ENCODE measurements at regions not wholly inside any gene's neighbourhood (a gene's known extent, or its start where the extent isn't known, plus 50 kb on each side); places are given as distances from the start of the nearest gene placed in this dataset.

DNA sequence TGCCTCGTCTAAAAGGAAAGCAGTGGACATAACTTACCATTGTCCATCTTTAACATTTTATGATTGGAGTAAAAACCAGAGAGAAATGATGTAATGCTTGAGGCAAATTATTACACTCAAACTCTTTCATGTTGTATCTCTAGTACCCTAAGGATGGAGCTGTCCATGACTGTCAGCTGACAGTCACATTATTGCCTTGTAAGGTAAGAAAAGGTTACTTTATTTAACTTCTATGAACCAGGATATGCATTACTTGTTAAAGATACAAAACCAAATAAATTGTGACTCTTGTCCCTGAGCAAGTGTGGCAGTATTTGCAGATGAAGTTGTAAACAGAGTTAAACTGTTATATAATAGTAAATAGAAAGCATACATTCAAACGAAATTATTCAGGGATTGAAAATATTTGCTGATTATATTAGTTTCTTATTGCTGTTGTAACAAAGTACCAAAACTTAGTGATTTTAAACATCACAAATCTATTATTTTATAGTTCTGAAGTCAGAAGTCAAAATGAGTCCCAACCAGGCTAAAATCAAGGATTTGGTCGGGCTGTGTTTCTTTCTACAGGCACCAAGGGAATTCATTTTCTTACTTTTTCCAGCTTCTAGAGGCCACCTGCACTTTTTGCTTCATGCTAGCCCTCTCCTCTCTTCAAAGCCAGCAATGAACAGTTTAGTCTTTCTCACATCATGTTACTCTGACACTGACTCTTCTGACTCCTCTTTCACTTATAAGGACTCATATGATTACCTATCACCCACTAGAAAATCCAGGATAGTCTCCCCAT is 113.8 kb downstream of the CEP44 start:
- peaks cover 18% of the 10 kb centered on the region for H3K4me1 Mint-ChIP-seq
- H3K4me3 Mint-ChIP-seq: no peak overlapping the region
- Histone ChIP-seq H3K36me3 (no peaks in the 10 kb centered on the region), H3K9me3 (ENCODE audit: low read depth) (no peaks in the 10 kb centered on the region), H4K20me1 (ENCODE audit: low read depth) (no peaks in the 10 kb centered on the region), H3F3A (ENCODE audit: low read depth) (no peaks in the 10 kb centered on the region), H3K9ac (no peak overlapping the region), H3K4me1 (peaks cover 20% of the 10 kb centered on the region), H3K79me2 (ENCODE audit: low read depth) (no peaks in the 10 kb centered on the region), H3K27ac (no peak overlapping the region), H3K4me3 (no peak overlapping the region), H3K27me3 (no peaks in the 10 kb centered on the region), H3K4me2 (no peak overlapping the region), H2AFZ (replicated peaks) (no peak overlapping the region)
- H3K36me3 Mint-ChIP-seq: no peaks in the 10 kb centered on the region
- no peak for TF ChIP-seq CTCF (IDR thresholded peaks at IDR 0.05)
- TF ChIP-seq EZH2 (IDR thresholded peaks at IDR 0.05): no peak
- no peak for TF ChIP-seq EZH2phosphoT487 (IDR thresholded peaks at IDR 0.05)
- peaks cover 3% of the 10 kb centered on the region for H3K27me3 Mint-ChIP-seq (ENCODE audit: insufficient read depth, low read depth)
- no peak for DNase-seq (ENCODE audit: low spot score)
- no peaks in the 10 kb centered on the region for H3K9me3 Mint-ChIP-seq
- no peak overlapping the region for H3K27ac Mint-ChIP-seq

DNA sequence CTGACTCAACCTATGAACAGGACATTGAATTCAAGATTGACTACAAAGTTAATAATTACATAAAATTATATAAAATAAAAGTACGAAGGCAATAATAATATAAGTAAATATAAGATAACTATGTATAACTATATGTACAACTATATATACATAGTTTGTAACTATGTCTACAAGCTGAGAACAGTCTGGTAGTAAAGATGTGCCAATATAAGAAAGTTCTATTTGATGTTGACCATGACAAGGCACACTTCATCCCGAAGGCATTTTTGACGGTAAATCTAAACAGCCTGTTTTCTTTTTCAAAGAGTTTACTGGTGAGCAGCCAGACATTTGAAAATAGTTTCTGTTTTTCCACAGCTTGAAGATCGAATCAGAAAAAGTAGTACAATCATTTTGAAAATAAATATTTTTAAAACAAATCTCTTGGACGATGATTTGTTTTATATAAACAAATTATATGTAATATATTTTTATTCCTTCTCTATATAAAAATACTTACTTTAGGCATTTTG is 112.9 kb downstream of the CEP44 start:
- peaks cover 10% of the 10 kb centered on the region for H3K4me1 ChIP-seq
- no peak overlapping the region for H2AFZ ChIP-seq (replicated peaks)
- H3K9me3 ChIP-seq (ENCODE audit: low read depth): no peaks in the 10 kb centered on the region
- no peaks in the 10 kb centered on the region for H3K36me3 ChIP-seq
- no peak overlapping the region for H3K27ac ChIP-seq
- TF ChIP-seq EZH2 (IDR thresholded peaks at IDR 0.05): no peak
- TF ChIP-seq EZH2phosphoT487 (IDR thresholded peaks at IDR 0.05): no peak
- no peak for TF ChIP-seq CTCF (IDR thresholded peaks at IDR 0.05)
- Mint-ChIP-seq H3K9me3 (peaks cover 2% of the 10 kb centered on the region), H3K27me3 (ENCODE audit: insufficient read depth, low read depth) (peaks cover 3% of the 10 kb centered on the region), H3K36me3 (no peaks in the 10 kb centered on the region), H3K4me1 (peaks cover 9% of the 10 kb centered on the region), H3K27ac (no peak overlapping the region), H3K4me3 (no peak overlapping the region)
- H3K79me2 ChIP-seq (ENCODE audit: low read depth): no peaks in the 10 kb centered on the region
- H3K4me3 ChIP-seq: no peak overlapping the region
- H4K20me1 ChIP-seq (ENCODE audit: low read depth): no peaks in the 10 kb centered on the region
- no peak for DNase-seq (ENCODE audit: low spot score)
- H3K9ac ChIP-seq: no peak overlapping the region
- no peaks in the 10 kb centered on the region for H3F3A ChIP-seq (ENCODE audit: low read depth)
- H3K4me2 ChIP-seq: no peak overlapping the region
- H3K27me3 ChIP-seq: no peaks in the 10 kb centered on the region

- no peak for DNase-seq (ENCODE audit: low spot score)
- H3K27me3 Mint-ChIP-seq (ENCODE audit: insufficient read depth, low read depth): no peaks in the 10 kb centered on the region
- Histone ChIP-seq H3K4me1 (no peaks in the 10 kb centered on the region), H3K4me3 (no peak overlapping the region), H4K20me1 (ENCODE audit: low read depth) (no peaks in the 10 kb centered on the region), H2AFZ (replicated peaks) (no peak overlapping the region), H3K36me3 (no peaks in the 10 kb centered on the region), H3F3A (ENCODE audit: low read depth) (no peaks in the 10 kb centered on the region), H3K4me2 (no peak overlapping the region), H3K9ac (no peak overlapping the region), H3K27ac (no peak overlapping the region), H3K79me2 (ENCODE audit: low read depth) (no peaks in the 10 kb centered on the region), H3K27me3 (no peaks in the 10 kb centered on the region), H3K9me3 (ENCODE audit: low read depth) (no peaks in the 10 kb centered on the region)
- no peaks in the 10 kb centered on the region for H3K36me3 Mint-ChIP-seq
- no peak for TF ChIP-seq EZH2 (IDR thresholded peaks at IDR 0.05)
- TF ChIP-seq CTCF (IDR thresholded peaks at IDR 0.05): no peak
- TF ChIP-seq EZH2phosphoT487 (IDR thresholded peaks at IDR 0.05): no peak
- no peak overlapping the region for H3K27ac Mint-ChIP-seq
- no peaks in the 10 kb centered on the region for H3K4me1 Mint-ChIP-seq
- H3K4me3 Mint-ChIP-seq: no peak overlapping the region
- peaks cover 2% of the 10 kb centered on the region for H3K9me3 Mint-ChIP-seq
Measured at GRCh38 chr4:174394915-174395314, 111.2 kb downstream of the CEP44 start.
